ENCODE measurements at regions not wholly inside any gene's neighbourhood (a gene's known extent, or its start where the extent isn't known, plus 50 kb on each side); places are given as distances from the start of the nearest gene placed in this dataset.

- no peaks in the 10 kb centered on the region for H3K36me3 ChIP-seq (ENCODE audit: control insufficient read depth, insufficient read depth, low read length)
- no peak overlapping the region for H3K4me3 ChIP-seq (replicated peaks; ENCODE audit: low read depth, low read length)
- H3K27me3 ChIP-seq (replicated peaks; ENCODE audit: control insufficient read depth, insufficient read depth, low read length) = no peaks in the 10 kb centered on the region; the same call in 1 of the 2 replicates
- DNase-seq (ENCODE audit: extremely low read depth, insufficient read length) = no peak
- TF ChIP-seq CTCF (IDR thresholded peaks at IDR 0.05; ENCODE audit: insufficient read depth, low read length, poor library complexity, severe bottlenecking) = no peak
Measured at GRCh38 chr6:115796829-115797228, 263.9 kb downstream of the FRK start.

DNA sequence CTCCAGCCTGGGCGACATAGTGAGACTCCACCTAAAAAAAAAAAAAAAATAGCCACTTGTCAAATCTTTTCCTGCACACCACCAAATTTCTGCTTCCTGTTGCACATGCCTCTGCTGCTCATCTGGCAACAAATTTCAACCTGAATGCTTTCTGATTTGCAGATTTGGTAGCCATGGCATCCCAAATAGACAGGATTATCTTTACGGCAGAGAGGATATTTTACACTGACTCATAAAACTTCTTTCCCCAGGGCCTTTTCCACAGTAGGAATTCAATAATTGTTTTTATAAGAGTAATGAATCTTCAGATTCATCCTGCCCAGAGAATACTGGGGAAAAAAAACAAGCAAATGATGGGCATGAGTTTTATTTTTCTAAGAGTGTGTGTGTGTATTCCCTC is 264.6 kb downstream of the FRK start:
- Histone ChIP-seq H3K36me3 (ENCODE audit: control insufficient read depth, insufficient read depth, low read length) (no peaks in the 10 kb centered on the region), H3K27me3 (replicated peaks; ENCODE audit: control insufficient read depth, insufficient read depth, low read length) (no peaks in the 10 kb centered on the region; the same call in 1 of the 2 replicates), H3K4me3 (replicated peaks; ENCODE audit: low read depth, low read length) (no peak overlapping the region)
- TF ChIP-seq CTCF (IDR thresholded peaks at IDR 0.05; ENCODE audit: insufficient read depth, low read length, poor library complexity, severe bottlenecking) = no peak
- no peak for DNase-seq (ENCODE audit: extremely low read depth, insufficient read length)

GRCh38 chr6:115783402-115784061 is 277.2 kb downstream of the FRK start:
- DNase-seq (ENCODE audit: extremely low read depth, insufficient read length) = no peak
- H3K4me3 ChIP-seq (replicated peaks; ENCODE audit: low read depth, low read length) = no peak overlapping the region
- H3K36me3 ChIP-seq (ENCODE audit: control insufficient read depth, insufficient read depth, low read length) = no peaks in the 10 kb centered on the region
- no peaks in the 10 kb centered on the region for H3K27me3 ChIP-seq (replicated peaks; ENCODE audit: control insufficient read depth, insufficient read depth, low read length)
- no peak for TF ChIP-seq CTCF (IDR thresholded peaks at IDR 0.05; ENCODE audit: insufficient read depth, low read length, poor library complexity, severe bottlenecking)

- Histone ChIP-seq H3K4me3 (replicated peaks; ENCODE audit: low read depth, low read length) (no peak overlapping the region), H3K36me3 (ENCODE audit: control insufficient read depth, insufficient read depth, low read length) (no peaks in the 10 kb centered on the region), H3K27me3 (replicated peaks; ENCODE audit: control insufficient read depth, insufficient read depth, low read length) (no peaks in the 10 kb centered on the region)
- no peak for DNase-seq (ENCODE audit: extremely low read depth, insufficient read length)
- no peak for TF ChIP-seq CTCF (IDR thresholded peaks at IDR 0.05; ENCODE audit: insufficient read depth, low read length, poor library complexity, severe bottlenecking)
Measured at GRCh38 chr6:115782612-115783011, 278.1 kb downstream of the FRK start.

- no peak for TF ChIP-seq CTCF (IDR thresholded peaks at IDR 0.05; ENCODE audit: insufficient read depth, low read length, poor library complexity, severe bottlenecking)
- DNase-seq (ENCODE audit: extremely low read depth, insufficient read length) = no peak
- H3K36me3 ChIP-seq (ENCODE audit: control insufficient read depth, insufficient read depth, low read length) = no peaks in the 10 kb centered on the region
Measured at GRCh38 chr6:115773741-115774140, 286.9 kb downstream of the FRK start.

DNA sequence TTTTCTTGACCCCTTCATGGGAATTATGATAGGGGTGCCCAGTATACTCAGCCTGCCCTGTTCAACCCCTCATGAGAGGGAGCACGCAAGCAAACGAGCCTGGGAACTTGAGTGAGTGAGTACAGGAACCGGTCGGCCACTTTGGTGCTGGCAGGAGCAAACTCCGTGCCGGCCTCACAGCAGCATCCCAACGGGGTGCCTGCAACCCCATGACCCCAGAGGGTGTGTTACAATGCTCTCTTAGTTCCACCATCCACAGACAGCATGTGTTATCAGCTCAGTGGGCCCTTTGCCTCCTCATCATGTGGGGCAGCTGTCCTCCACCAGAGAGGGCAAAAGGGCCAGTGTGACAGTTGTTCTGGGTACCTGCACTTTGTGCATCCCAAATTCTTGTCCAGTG is 289.8 kb downstream of the FRK start:
- H3K4me3 ChIP-seq (replicated peaks; ENCODE audit: low read depth, low read length) = no peak overlapping the region
- H3K36me3 ChIP-seq (ENCODE audit: control insufficient read depth, insufficient read depth, low read length) = no peaks in the 10 kb centered on the region
- H3K27me3 ChIP-seq (replicated peaks; ENCODE audit: control insufficient read depth, insufficient read depth, low read length) = no peaks in the 10 kb centered on the region
- DNase-seq (ENCODE audit: extremely low read depth, insufficient read length) = no peak
- no peak for TF ChIP-seq CTCF (IDR thresholded peaks at IDR 0.05; ENCODE audit: insufficient read depth, low read length, poor library complexity, severe bottlenecking)

More at GRCh38 chr6:115773741-115774140, 286.9 kb downstream of the FRK start:
- H3K4me3 ChIP-seq (replicated peaks; ENCODE audit: low read depth, low read length) = no peak overlapping the region
- H3K27me3 ChIP-seq (replicated peaks; ENCODE audit: control insufficient read depth, insufficient read depth, low read length) = no peaks in the 10 kb centered on the region
